ENCODE measurements at regions not wholly inside any gene's neighbourhood (a gene's known extent, or its start where the extent isn't known, plus 50 kb on each side); places are given as distances from the start of the nearest gene placed in this dataset.
"Not testable (repeated sequence)": the region's sequence is repeated elsewhere in the genome, so short reads cannot be mapped to it uniquely, and the experiment has no call there.

GRCh38 chr12:75941661-75942060, 89.9 kb downstream of the PHLDA1 start:
- not testable (repeated sequence) for TF ChIP-seq POLR2A (IDR thresholded peaks at IDR 0.05; ENCODE audit: low read length); GATA1 (IDR thresholded peaks at IDR 0.05; ENCODE audit: low read depth, low read length)
